ENCODE measurements at regions not wholly inside any gene's neighbourhood (a gene's known extent, or its start where the extent isn't known, plus 50 kb on each side); places are given as distances from the start of the nearest gene placed in this dataset.

DNA sequence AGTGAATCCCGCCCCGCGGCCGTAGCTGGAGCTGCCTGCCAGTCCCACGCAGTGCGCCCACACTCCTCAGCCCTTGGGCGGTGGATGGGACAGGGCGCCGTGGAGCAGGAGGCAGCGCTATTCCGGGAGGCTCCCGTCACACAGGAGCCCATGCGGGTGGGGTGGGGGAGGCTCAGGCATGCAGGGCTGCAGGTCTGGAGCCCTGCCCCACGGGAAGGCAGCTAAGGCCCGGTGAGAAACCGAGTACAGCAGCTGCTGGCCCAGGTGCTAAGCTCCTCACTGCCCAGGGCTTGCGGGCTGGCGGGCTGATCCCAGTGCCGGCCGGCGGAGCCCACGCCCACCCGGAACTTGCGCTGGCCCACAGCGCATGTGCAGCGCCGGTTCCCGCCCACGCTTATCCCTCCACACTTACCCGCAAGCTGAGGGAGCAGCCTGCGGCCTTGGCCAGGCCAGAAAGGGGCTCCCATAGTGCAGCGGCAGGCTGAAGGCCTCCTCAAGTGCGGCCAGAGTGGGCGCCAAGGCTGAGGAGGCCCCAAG lies 1152.8 kb upstream of the CELF4 start:
- no peak overlapping the region for H3K4me3 ChIP-seq
- H3K9me3 ChIP-seq = peaks cover 0 to 2% (median 0%) of the 10 kb centered on the region in 4 donors
- WGBS, 2 donors = 95 to 97% methylated on average over 34 of the region's 34 CpGs
- H3K36me3 ChIP-seq = no peaks in the 10 kb centered on the region
- H3K27me3 ChIP-seq = no peaks in the 10 kb centered on the region
- TF ChIP-seq, protein P1, sequence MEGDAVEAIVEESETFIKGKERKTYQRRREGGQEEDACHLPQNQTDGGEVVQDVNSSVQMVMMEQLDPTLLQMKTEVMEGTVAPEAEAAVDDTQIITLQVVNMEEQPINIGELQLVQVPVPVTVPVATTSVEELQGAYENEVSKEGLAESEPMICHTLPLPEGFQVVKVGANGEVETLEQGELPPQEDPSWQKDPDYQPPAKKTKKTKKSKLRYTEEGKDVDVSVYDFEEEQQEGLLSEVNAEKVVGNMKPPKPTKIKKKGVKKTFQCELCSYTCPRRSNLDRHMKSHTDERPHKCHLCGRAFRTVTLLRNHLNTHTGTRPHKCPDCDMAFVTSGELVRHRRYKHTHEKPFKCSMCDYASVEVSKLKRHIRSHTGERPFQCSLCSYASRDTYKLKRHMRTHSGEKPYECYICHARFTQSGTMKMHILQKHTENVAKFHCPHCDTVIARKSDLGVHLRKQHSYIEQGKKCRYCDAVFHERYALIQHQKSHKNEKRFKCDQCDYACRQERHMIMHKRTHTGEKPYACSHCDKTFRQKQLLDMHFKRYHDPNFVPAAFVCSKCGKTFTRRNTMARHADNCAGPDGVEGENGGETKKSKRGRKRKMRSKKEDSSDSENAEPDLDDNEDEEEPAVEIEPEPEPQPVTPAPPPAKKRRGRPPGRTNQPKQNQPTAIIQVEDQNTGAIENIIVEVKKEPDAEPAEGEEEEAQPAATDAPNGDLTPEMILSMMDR (IDR thresholded peaks at IDR 0.05) = no peak
- TF ChIP-seq POLR2A (IDR thresholded peaks at IDR 0.05) = no peak
- TF ChIP-seq POLR2AphosphoS5 (IDR thresholded peaks at IDR 0.05) = no peak
- TF ChIP-seq EP300 (IDR thresholded peaks at IDR 0.05) = no peak
- H3K4me1 ChIP-seq = no peaks in the 10 kb centered on the region
- intact Hi-C loops (cut with DNase I) = no loop called here
- H3K27ac ChIP-seq = no peak overlapping the region
- DNase-seq = peak; percentile 63

DNA sequence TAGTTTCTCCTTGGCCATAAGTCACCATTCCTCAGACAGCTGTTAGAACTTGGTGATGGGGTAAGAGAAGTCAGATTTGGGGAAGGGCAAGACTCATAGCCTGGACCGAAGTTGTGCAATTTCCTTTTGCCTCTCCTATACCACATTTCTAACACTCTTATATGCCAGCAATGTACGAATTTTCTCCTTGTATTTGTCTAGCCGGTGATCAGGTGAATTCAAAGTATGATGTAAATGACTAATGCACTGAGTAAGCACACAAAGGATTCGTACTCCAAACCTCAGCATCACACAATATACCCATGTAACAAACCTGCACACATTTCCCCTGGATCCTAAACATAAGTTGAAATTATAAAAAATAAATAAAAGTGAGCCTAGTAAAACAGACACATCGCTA lies 1143.5 kb upstream of the CELF4 start:
- no peaks in the 10 kb centered on the region for H3K27me3 ChIP-seq
- no peak overlapping the region for H3K4me3 ChIP-seq
- no peak for DNase-seq
- H3K9me3 ChIP-seq = no peaks in the 10 kb centered on the region
- TF ChIP-seq EP300 (IDR thresholded peaks at IDR 0.05) = no peak
- TF ChIP-seq, protein P1 (IDR thresholded peaks at IDR 0.05) = no peak
- TF ChIP-seq POLR2AphosphoS5 (IDR thresholded peaks at IDR 0.05) = no peak
- TF ChIP-seq POLR2A (IDR thresholded peaks at IDR 0.05) = no peak
- no peaks in the 10 kb centered on the region for H3K4me1 ChIP-seq
- intact Hi-C loops (cut with DNase I) = no loop called here
- H3K27ac ChIP-seq = no peak overlapping the region
- WGBS, 2 donors = 82 to 85% methylated on average over 5 of the region's 5 CpGs
- no peaks in the 10 kb centered on the region for H3K36me3 ChIP-seq

DNA sequence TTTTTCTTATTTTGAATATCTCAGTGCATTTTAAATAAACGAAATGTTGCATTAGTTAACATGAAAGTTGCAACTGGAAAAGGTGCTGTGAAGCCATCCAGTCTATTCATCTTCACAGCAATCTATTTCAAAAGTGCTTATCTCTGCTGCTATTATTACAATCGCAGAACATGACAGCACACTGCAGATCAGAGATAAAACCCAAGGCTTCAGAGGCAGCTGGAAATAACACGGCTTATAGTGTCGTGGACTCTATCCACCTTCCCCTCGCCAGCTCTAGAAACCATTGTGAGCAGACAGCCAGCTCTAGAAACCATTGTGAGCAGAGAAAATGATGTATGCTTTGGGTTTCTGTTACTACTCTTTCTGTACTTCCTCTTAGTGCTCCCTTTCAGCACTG lies 1140.8 kb upstream of the CELF4 start:
- intact Hi-C loops (cut with DNase I) = no loop called here
- WGBS, 2 donors = 77 to 80% methylated on average over 5 of the region's 5 CpGs
- DNase-seq = no peak

DNA sequence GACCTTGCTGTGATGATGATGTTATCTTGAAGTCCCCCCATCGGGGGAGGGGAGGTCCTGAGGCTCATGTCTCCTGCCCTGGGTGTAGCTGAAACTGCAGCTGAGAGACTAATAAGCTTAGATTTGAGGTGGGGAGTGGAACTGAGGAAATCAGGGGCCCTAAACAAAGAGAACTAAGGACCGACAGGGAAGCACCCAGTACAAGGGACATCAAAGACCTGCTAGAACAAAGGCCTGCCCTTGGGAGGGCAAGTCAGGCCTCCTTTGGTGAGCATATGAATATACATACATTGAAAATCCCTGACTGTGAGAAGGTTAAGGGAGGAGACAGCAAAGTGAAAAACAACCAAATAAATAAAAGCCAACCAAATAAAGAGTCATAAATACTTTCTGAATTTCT lies 1132.5 kb upstream of the CELF4 start:
- H3K27ac ChIP-seq = no peak overlapping the region
- no peaks in the 10 kb centered on the region for H3K4me1 ChIP-seq
- H3K9me3 ChIP-seq = no peaks in the 10 kb centered on the region
- H3K36me3 ChIP-seq = no peaks in the 10 kb centered on the region
- intact Hi-C loops (cut with DNase I) = no loop called here
- no peaks in the 10 kb centered on the region for H3K27me3 ChIP-seq
- H3K4me3 ChIP-seq = no peak overlapping the region
- 36 to 68% methylated on average over 2 of the region's 2 CpGs for WGBS, 2 donors
- no peak for DNase-seq
- TF ChIP-seq, protein P1 (IDR thresholded peaks at IDR 0.05) = no peak
- TF ChIP-seq POLR2A (IDR thresholded peaks at IDR 0.05) (no peak), EP300 (IDR thresholded peaks at IDR 0.05) (no peak), POLR2AphosphoS5 (IDR thresholded peaks at IDR 0.05) (no peak)

More for the DNA sequence above, 1140.8 kb upstream of the CELF4 start:
- TF ChIP-seq EP300 (IDR thresholded peaks at IDR 0.05) (no peak), POLR2A (IDR thresholded peaks at IDR 0.05) (no peak), POLR2AphosphoS5 (IDR thresholded peaks at IDR 0.05) (no peak)
- TF ChIP-seq, protein P1 (IDR thresholded peaks at IDR 0.05) = no peak
- Histone ChIP-seq H3K36me3 (no peaks in the 10 kb centered on the region), H3K27ac (no peak overlapping the region), H3K27me3 (no peaks in the 10 kb centered on the region), H3K4me1 (no peaks in the 10 kb centered on the region), H3K4me3 (no peak overlapping the region), H3K9me3 (no peaks in the 10 kb centered on the region)

All from sigmoid colon (tissue), 6 donors.